HCT116 (cell line): ENCODE measurements at regions not wholly inside any gene's neighbourhood (a gene's known extent, or its start where the extent isn't known, plus 50 kb on each side); places are given as distances from the start of the nearest gene placed in this dataset.

Experiments
- ATAC-seq: fragments of 200-7000 bp; cut with Tn5 transposase; 2 replicates; pipeline ENCODE4 v1.9.1; 2020; ENCODE audit warnings: mild to moderate bottlenecking, moderate library complexity
- BruUV-seq: library from RNA; stranded (reverse); fragments of 400-500 nt; replicated peaks from 2 replicates; lab custom pipeline; 2021; lab: Mats Ljungman, UMichigan
- CTCF ChIA-PET: fragments of 300-600 bp; sonication (Branson Sonifier 250); formaldehyde crosslinking; loops from one replicate; lab custom pipeline; 2021; ENCODE audit warnings: antibody characterized with exemption; lab: Charles Lee
- POLR2A ChIA-PET: fragments of 300-600, 350-600 bp; sonication (Branson Sonifier 250); formaldehyde crosslinking; loops from one replicate; lab custom pipeline; 2021; ENCODE audit warnings: antibody characterized with exemption; lab: Charles Lee
- RAD21 ChIA-PET, 2 experiments: fragments of 300-600 bp; sonication (Branson Sonifier 250); formaldehyde crosslinking; loops; one replicate each; lab custom pipeline; 2023; ENCODE audit warnings: low total read pairs in 2 of 2; ENCODE audit not compliant: uncharacterized antibody in 2 of 2, unreplicated experiment in 2 of 2, low non-redundant PET in 1 of 2; lab: Charles Lee
- DNase-seq: peaks from one replicate; pipeline ENCODE4 v3.0.0-alpha.2; 2010; ENCODE audit warnings: low read depth, low spot score
- H2AFZ ChIP-seq: fragments of 200-600 bp; shearing (Covaris generic), sonication (generic); 2 replicates; pipeline ENCODE4 v1.6.1; 2017; ENCODE audit warnings: low read depth, mixed run types, mixed read lengths, antibody characterized with exemption, low read length; ENCODE audit not compliant: poor library complexity, severe bottlenecking
- H3K27ac ChIP-seq: 2 replicates; pipeline ENCODE4 v1.5.1; 2012; ENCODE audit warnings: low read depth, low read length
- H3K27me3 ChIP-seq: fragments of 200-600 bp; sonication (generic); 2 replicates; pipeline ENCODE4 v1.6.1; 2016; ENCODE audit warnings: mixed run types, low read length, mixed read lengths; ENCODE audit not compliant: insufficient read depth
- H3K36me3 ChIP-seq, 2 experiments: fragments of 200-500 bp in 1 of 2; fragments of 200-600 bp in 1 of 2; sonication (Bioruptor generic) in 1 of 2; sonication (generic) in 1 of 2; 2 replicates each; pipeline versions ENCODE4 v1.5.1 to v1.6.1; 2014 to 2016; ENCODE audit warnings: low read length in 2 of 2, inconsistent platforms in 1 of 2, mixed read lengths in 1 of 2, mixed run types in 1 of 2; ENCODE audit not compliant: insufficient read depth in 2 of 2, control insufficient read depth in 1 of 2
- H3K4me1 ChIP-seq, 2 experiments: fragments of 200-600 bp in 1 of 2; sonication (generic) in 1 of 2; 2 replicates each; pipeline versions ENCODE4 v1.5.1 to v1.6.1; 2012 to 2017; ENCODE audit warnings: low read length in 2 of 2, inconsistent platforms in 1 of 2, mild to moderate bottlenecking in 1 of 2, mixed read lengths in 1 of 2, mixed run types in 1 of 2, moderate library complexity in 1 of 2; ENCODE audit not compliant: insufficient read depth in 2 of 2, control insufficient read depth in 1 of 2
- H3K4me2 ChIP-seq: fragments of 200-600 bp; sonication (generic); 2 replicates; pipeline ENCODE4 v1.6.1; 2017; ENCODE audit warnings: mixed run types, low read length, mixed read lengths
- H3K4me3 ChIP-seq, 2 experiments: fragments of 200-600 bp in 1 of 2; sonication (generic) in 1 of 2; replicated peaks in 1 of 2; 2 replicates each; pipeline ENCODE4 v1.5.1; 2011 to 2016; ENCODE audit warnings: low read length in 2 of 2, control low read depth in 1 of 2, low read depth in 1 of 2, mild to moderate bottlenecking in 1 of 2, mixed read lengths in 1 of 2, mixed run types in 1 of 2
- H3K79me2 ChIP-seq: fragments of 200-600 bp; sonication (generic); 2 replicates; pipeline ENCODE4 v1.6.1; 2017; ENCODE audit warnings: mild to moderate bottlenecking, mixed run types, low read length, moderate library complexity, mixed read lengths; ENCODE audit not compliant: insufficient read depth
- H3K9ac ChIP-seq: fragments of 200-600 bp; sonication (generic); 2 replicates; pipeline ENCODE4 v1.6.1; 2016; ENCODE audit warnings: low read length, mixed read lengths
- H3K9me2 ChIP-seq: fragments of 200-600 bp; sonication (generic), shearing (Covaris generic); 2 replicates; pipeline ENCODE4 v1.6.1; 2017; ENCODE audit warnings: mixed run types, mild to moderate bottlenecking, moderate library complexity; ENCODE audit not compliant: insufficient read depth
- H3K9me3 ChIP-seq, 2 experiments: fragments of 200-500 bp in 1 of 2; fragments of 200-600 bp in 1 of 2; sonication (Bioruptor generic) in 1 of 2; sonication (generic) in 1 of 2; 2 replicates each; pipeline ENCODE4 v1.6.1; 2014 to 2017; ENCODE audit warnings: low read length in 2 of 2, mixed read lengths in 2 of 2, inconsistent platforms in 1 of 2, low read depth in 1 of 2, mild to moderate bottlenecking in 1 of 2, mixed run types in 1 of 2, moderate library complexity in 1 of 2; ENCODE audit not compliant: control insufficient read depth in 1 of 2, insufficient read depth in 1 of 2
- H4K20me1 ChIP-seq: fragments of 200-600 bp; sonication (generic), shearing (Covaris generic); 2 replicates; pipeline ENCODE4 v1.6.1; 2017; ENCODE audit warnings: mixed run types, mild to moderate bottlenecking, moderate library complexity; ENCODE audit not compliant: insufficient read depth
- ELF1 ChIP-seq: IDR thresholded peaks from 2 replicates; pipeline ENCODE4 v1.6.1; 2012; ENCODE audit warnings: low read depth, borderline replicate concordance
- EZH2phosphoT487 ChIP-seq: fragments of 200-600 bp; IDR thresholded peaks from 2 replicates; pipeline ENCODE4 v1.6.1; 2018; ENCODE audit warnings: antibody characterized with exemption, borderline replicate concordance
- FOSL1 ChIP-seq: IDR thresholded peaks from 2 replicates; pipeline ENCODE4 v1.6.1; 2012; ENCODE audit warnings: low read depth
- JUND ChIP-seq: IDR thresholded peaks from 2 replicates; pipeline ENCODE4 v1.6.1; 2012
- POLR2AphosphoS5 ChIP-seq: IDR thresholded peaks from 2 replicates; pipeline ENCODE4 v1.6.1; 2011; ENCODE audit warnings: mild to moderate bottlenecking, low read depth, low read length, moderate library complexity
- SIN3A ChIP-seq: IDR thresholded peaks from 2 replicates; pipeline ENCODE4 v1.6.1; 2012; ENCODE audit warnings: low read depth
- YY1 ChIP-seq: IDR thresholded peaks from 2 replicates; pipeline ENCODE4 v1.6.1; 2011; ENCODE audit warnings: low read length, low read depth, moderate library complexity, mild to moderate bottlenecking; ENCODE audit not compliant: insufficient replicate concordance; ENCODE audit errors: extremely low read depth
- intact Hi-C: fragments of 100-400 bp; cut with micrococcal nuclease; formaldehyde crosslinking; loops from 2 replicates; pipeline ENCODE4 v1.10.0; 2022
- TF ChIP-seq, protein P1 (sequence below): IDR thresholded peaks from 2 replicates; pipeline ENCODE4 v1.6.1; 2012
- TF ChIP-seq, protein P2 (sequence below): IDR thresholded peaks from 2 replicates; pipeline ENCODE4 v1.6.1; 2012
- TF ChIP-seq, protein P3 (sequence below): IDR thresholded peaks from 2 replicates; pipeline ENCODE4 v1.6.1; 2012; ENCODE audit warnings: low read depth

DNA sequence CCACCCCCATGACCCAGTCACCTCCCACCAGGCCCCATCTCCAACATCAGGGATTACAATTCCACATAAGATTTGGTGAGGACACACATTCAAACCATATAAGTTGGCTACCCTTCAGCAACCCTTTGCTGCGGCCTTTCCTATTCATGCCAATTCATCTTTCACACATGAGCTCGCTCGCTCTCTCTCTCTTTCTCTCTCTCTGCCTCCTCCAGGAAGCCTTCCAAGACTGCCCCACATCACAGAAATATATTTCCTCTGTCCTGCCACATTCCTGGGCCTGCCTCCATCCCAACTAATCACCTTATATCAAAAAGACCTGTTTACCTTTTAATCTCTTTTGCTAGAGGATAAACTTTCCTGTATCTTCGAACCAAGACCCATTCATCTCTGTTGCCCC lies 188.9 kb downstream of the TTC32 start:
- H3K9ac ChIP-seq = no peak overlapping the region
- H3K4me1 ChIP-seq = peaks cover 0 to 7% of the 10 kb centered on the region in 2 experiments; a peak in 2 of 4 replicates
- H3K4me3 ChIP-seq = no peak overlapping the region
- ATAC-seq (no peak), DNase-seq (no peak)
- H4K20me1 ChIP-seq = no peaks in the 10 kb centered on the region
- no peaks in the 10 kb centered on the region for H3K36me3 ChIP-seq
- H3K27me3 ChIP-seq = no peaks in the 10 kb centered on the region
- ChIA-PET RAD21 (no interaction called here), POLR2A (no interaction called here), CTCF (no interaction called here)
- H3K4me2 ChIP-seq = no peak overlapping the region
- BruUV-seq = no TSS peak
- no peak overlapping the region for H3K27ac ChIP-seq
- no peaks in the 10 kb centered on the region for H3K9me3 ChIP-seq
- H3K79me2 ChIP-seq = no peaks in the 10 kb centered on the region
- no peaks in the 10 kb centered on the region; the same call in 1 of the 2 replicates for H3K9me2 ChIP-seq
- intact Hi-C loops = no loop called here
- TF ChIP-seq JUND (no peak), EZH2phosphoT487 (no peak), SIN3A (no peak), POLR2AphosphoS5 (no peak), FOSL1 (no peak), YY1 (no peak), ELF1 (no peak)
- TF ChIP-seq, protein P1, sequence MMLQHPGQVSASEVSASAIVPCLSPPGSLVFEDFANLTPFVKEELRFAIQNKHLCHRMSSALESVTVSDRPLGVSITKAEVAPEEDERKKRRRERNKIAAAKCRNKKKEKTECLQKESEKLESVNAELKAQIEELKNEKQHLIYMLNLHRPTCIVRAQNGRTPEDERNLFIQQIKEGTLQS = no peak
- TF ChIP-seq, protein P2, sequence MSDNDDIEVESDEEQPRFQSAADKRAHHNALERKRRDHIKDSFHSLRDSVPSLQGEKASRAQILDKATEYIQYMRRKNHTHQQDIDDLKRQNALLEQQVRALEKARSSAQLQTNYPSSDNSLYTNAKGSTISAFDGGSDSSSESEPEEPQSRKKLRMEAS = no peak
- TF ChIP-seq, protein P3, sequence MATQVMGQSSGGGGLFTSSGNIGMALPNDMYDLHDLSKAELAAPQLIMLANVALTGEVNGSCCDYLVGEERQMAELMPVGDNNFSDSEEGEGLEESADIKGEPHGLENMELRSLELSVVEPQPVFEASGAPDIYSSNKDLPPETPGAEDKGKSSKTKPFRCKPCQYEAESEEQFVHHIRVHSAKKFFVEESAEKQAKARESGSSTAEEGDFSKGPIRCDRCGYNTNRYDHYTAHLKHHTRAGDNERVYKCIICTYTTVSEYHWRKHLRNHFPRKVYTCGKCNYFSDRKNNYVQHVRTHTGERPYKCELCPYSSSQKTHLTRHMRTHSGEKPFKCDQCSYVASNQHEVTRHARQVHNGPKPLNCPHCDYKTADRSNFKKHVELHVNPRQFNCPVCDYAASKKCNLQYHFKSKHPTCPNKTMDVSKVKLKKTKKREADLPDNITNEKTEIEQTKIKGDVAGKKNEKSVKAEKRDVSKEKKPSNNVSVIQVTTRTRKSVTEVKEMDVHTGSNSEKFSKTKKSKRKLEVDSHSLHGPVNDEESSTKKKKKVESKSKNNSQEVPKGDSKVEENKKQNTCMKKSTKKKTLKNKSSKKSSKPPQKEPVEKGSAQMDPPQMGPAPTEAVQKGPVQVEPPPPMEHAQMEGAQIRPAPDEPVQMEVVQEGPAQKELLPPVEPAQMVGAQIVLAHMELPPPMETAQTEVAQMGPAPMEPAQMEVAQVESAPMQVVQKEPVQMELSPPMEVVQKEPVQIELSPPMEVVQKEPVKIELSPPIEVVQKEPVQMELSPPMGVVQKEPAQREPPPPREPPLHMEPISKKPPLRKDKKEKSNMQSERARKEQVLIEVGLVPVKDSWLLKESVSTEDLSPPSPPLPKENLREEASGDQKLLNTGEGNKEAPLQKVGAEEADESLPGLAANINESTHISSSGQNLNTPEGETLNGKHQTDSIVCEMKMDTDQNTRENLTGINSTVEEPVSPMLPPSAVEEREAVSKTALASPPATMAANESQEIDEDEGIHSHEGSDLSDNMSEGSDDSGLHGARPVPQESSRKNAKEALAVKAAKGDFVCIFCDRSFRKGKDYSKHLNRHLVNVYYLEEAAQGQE = no peak
- no peak overlapping the region for H2AFZ ChIP-seq
